Psoas muscle (tissue), 7 donors: ENCODE measurements at regions not wholly inside any gene's neighbourhood (a gene's known extent, or its start where the extent isn't known, plus 50 kb on each side); places are given as distances from the start of the nearest gene placed in this dataset.

Experiments
- ATAC-seq, 4 donors: fragments of 200-7000 bp; cut with Tn5 transposase; one replicate each; pipeline ENCODE4 v1.9.1; 2020; ENCODE audit warnings: moderate library complexity in 3 of 4, mild to moderate bottlenecking in 2 of 4
- DNase-seq, 2 donors: peaks; one replicate each; pipeline ENCODE4 v3.0.0-alpha.2; 2020
- H3K27ac ChIP-seq: fragments of 200-600 bp; one replicate; pipeline ENCODE4 v1.8.0; 2022
- H3K27me3 ChIP-seq, 3 donors: fragments of 200-600 bp in 1 of 3; one replicate each; pipeline versions ENCODE4 v1.6.1 to v1.8.0; 2013 to 2022; ENCODE audit warnings: low read length in 2 of 3, mild to moderate bottlenecking in 2 of 3, moderate library complexity in 1 of 3; ENCODE audit not compliant: insufficient read depth in 3 of 3
- H3K36me3 ChIP-seq, 2 donors: fragments of 200-600 bp in 1 of 2; one replicate each; pipeline versions ENCODE4 v1.6.1 to v1.8.0; 2013 to 2022; ENCODE audit warnings: low read depth in 1 of 2, mild to moderate bottlenecking in 1 of 2, moderate library complexity in 1 of 2; ENCODE audit not compliant: insufficient read depth in 1 of 2
- H3K4me1 ChIP-seq: fragments of 200-600 bp; one replicate; pipeline ENCODE4 v1.8.0; 2022
- H3K4me3 ChIP-seq: fragments of 200-600 bp; one replicate; pipeline ENCODE4 v1.8.0; 2022; ENCODE audit warnings: mild to moderate bottlenecking
- H3K9me3 ChIP-seq: fragments of 200-600 bp; one replicate; pipeline ENCODE4 v1.8.0; 2022
- CTCF ChIP-seq: fragments of 200-600 bp; IDR thresholded peaks from one replicate; pipeline ENCODE4 v1.8.0; 2022; ENCODE audit warnings: antibody characterized with exemption
- WGBS, 3 donors: extraction: QIAGEN DNeasy Blood & Tissue Kit; methylation state at CpG; one replicate each; pipeline versions ENCODE4 v1.1.6 to v1.1.7; 2013; 5-methylcytosine and 5-hydroxymethylcytosine counted together
- intact Hi-C, 2 donors: fragments of 100-400 bp; cut with DNase I; formaldehyde crosslinking; loops; one replicate each; pipeline versions ENCODE4 v1.11.0 to v1.14.2; 2022
- donor health status: healthy with polysubstance abuse.
- donor health status: DM: no; HTN: no; CAD: no; lungs with moderate emphysema.
- donor health status: Bipolar disorder and iron deficiency.
- donor health status: healthy.
- donor health status: DM: yes; HTN: yes; CAD: no.
- donor health status: DM: no; HTN: no; CAD: no.
- donor health status: DM: yes; HTN: yes; CAD: no.

GRCh38 chrX:22366166-22366702 lies 93.5 kb downstream of the CBLL2 start:
- no peak overlapping the region for H3K27ac ChIP-seq
- intact Hi-C loops: no loop called here
- WGBS, 3 donors: 88 to 100% (median 96%) methylated on average over 1 of the region's 1 CpG
- no peak for TF ChIP-seq CTCF
- no peaks in the 10 kb centered on the region for H3K27me3 ChIP-seq
- peak in 2 of 4 donors; percentile 39 to 57 for ATAC-seq
- no peak overlapping the region for H3K4me3 ChIP-seq
- H3K36me3 ChIP-seq: no peaks in the 10 kb centered on the region
- no peaks in the 10 kb centered on the region for H3K4me1 ChIP-seq
- DNase-seq: no peak
- no peaks in the 10 kb centered on the region for H3K9me3 ChIP-seq

- no peaks in the 10 kb centered on the region for H3K27me3 ChIP-seq
- H3K36me3 ChIP-seq: no peaks in the 10 kb centered on the region
- no peak overlapping the region for H3K27ac ChIP-seq
- no peak overlapping the region for H3K4me3 ChIP-seq
- H3K9me3 ChIP-seq: no peaks in the 10 kb centered on the region
- ATAC-seq: no peak
- no peaks in the 10 kb centered on the region for H3K4me1 ChIP-seq
- 30 to 45% (median 37%) methylated on average over 4 of the region's 4 CpGs for WGBS, 3 donors
- intact Hi-C loops: no loop called here
- no peak for DNase-seq
- TF ChIP-seq CTCF: no peak
These were observed 94.2 kb downstream of the CBLL2 start for GRCh38 chrX:22366906-22367305.

DNA sequence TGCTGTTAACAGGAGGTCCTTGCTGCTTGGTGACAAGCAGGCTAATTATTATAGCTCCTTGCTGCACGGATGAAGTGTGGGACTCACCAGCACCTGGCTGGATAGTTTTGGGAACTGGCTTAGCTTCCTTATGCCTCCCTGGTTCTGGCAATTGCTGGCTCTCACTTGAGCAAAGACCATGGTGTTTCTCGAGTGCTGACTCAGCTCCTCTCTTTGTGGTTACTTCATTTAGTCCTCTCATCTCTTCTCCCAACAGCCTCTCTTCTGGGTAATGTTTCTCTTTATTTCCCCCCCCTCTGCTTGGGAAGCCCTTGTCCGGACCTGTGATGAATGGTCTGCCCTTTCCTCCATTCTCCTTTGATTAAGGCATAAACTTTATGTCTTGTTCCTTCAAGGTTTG lies 100.4 kb downstream of the CBLL2 start:
- no peak for ATAC-seq
- WGBS, 3 donors: 55 to 83% (median 71%) methylated on average over 3 of the region's 3 CpGs
- intact Hi-C loops: no loop called here
- Histone ChIP-seq H3K4me1 (no peaks in the 10 kb centered on the region), H3K27ac (no peak overlapping the region), H3K9me3 (no peaks in the 10 kb centered on the region), H3K27me3 (no peaks in the 10 kb centered on the region), H3K36me3 (no peaks in the 10 kb centered on the region), H3K4me3 (no peak overlapping the region)
- DNase-seq: no peak
- no peak for TF ChIP-seq CTCF

- H3K9me3 ChIP-seq: no peaks in the 10 kb centered on the region
- no peak for DNase-seq
- H3K27ac ChIP-seq: no peak overlapping the region
- no peaks in the 10 kb centered on the region for H3K27me3 ChIP-seq
- 53 to 84% (median 71%) methylated on average over 1 of the region's 1 CpG for WGBS, 3 donors
- H3K36me3 ChIP-seq: no peaks in the 10 kb centered on the region
- intact Hi-C loops: no loop called here
- TF ChIP-seq CTCF: no peak
- no peaks in the 10 kb centered on the region for H3K4me1 ChIP-seq
- ATAC-seq: no peak
- H3K4me3 ChIP-seq: no peak overlapping the region
These were observed 101.1 kb downstream of the CBLL2 start for GRCh38 chrX:22373766-22374165.

- Histone ChIP-seq H3K27me3 (no peaks in the 10 kb centered on the region), H3K9me3 (peaks cover 2% of the 10 kb centered on the region), H3K4me1 (no peaks in the 10 kb centered on the region), H3K27ac (no peak overlapping the region), H3K4me3 (no peak overlapping the region), H3K36me3 (no peaks in the 10 kb centered on the region)
- ATAC-seq (no peak), DNase-seq (no peak)
- intact Hi-C loops: no loop called here
- WGBS, 3 donors: 54 to 74% (median 55%) methylated on average over 2 of the region's 2 CpGs
- no peak for TF ChIP-seq CTCF
These were observed 103.7 kb downstream of the CBLL2 start for GRCh38 chrX:22376369-22376768.
